ENCODE measurements at regions not wholly inside any gene's neighbourhood (a gene's known extent, or its start where the extent isn't known, plus 50 kb on each side); places are given as distances from the start of the nearest gene placed in this dataset.

GRCh38 chr16:26189536-26189935 is 497.8 kb downstream of the HS3ST4 start:
- DNase-seq = no peak

- no peak for DNase-seq
These were observed 502.8 kb downstream of the HS3ST4 start for GRCh38 chr16:26194526-26194925.

- no peak for DNase-seq
These were observed 503.5 kb downstream of the HS3ST4 start for GRCh38 chr16:26195225-26195624.

- DNase-seq = no peak
These were observed 504.6 kb downstream of the HS3ST4 start for GRCh38 chr16:26196310-26196709.

- no peak for DNase-seq
These were observed 505.0 kb downstream of the HS3ST4 start for GRCh38 chr16:26196802-26197201.

- no peak for DNase-seq
These were observed 505.9 kb downstream of the HS3ST4 start for GRCh38 chr16:26197707-26198106.

- no peak for DNase-seq
These were observed 506.5 kb downstream of the HS3ST4 start for GRCh38 chr16:26198221-26198620.

- DNase-seq = no peak
These were observed 512.4 kb downstream of the HS3ST4 start for GRCh38 chr16:26204138-26204537.

- no peak for DNase-seq
These were observed 519.8 kb downstream of the HS3ST4 start for GRCh38 chr16:26211542-26211941.

GRCh38 chr16:26212599-26212998 is 520.8 kb downstream of the HS3ST4 start:
- DNase-seq = no peak

GRCh38 chr16:26214581-26215174 is 522.9 kb downstream of the HS3ST4 start:
- no peak for DNase-seq

GRCh38 chr16:26220894-26221293 is 529.1 kb downstream of the HS3ST4 start:
- no peak for DNase-seq

- no peak for DNase-seq
These were observed 539.9 kb downstream of the HS3ST4 start for GRCh38 chr16:26231647-26232046.

- no peak for DNase-seq
These were observed 549.0 kb downstream of the HS3ST4 start for GRCh38 chr16:26240807-26241206.

- DNase-seq = no peak
These were observed 555.3 kb downstream of the HS3ST4 start for GRCh38 chr16:26247063-26247462.

- DNase-seq = no peak
These were observed 560.8 kb downstream of the HS3ST4 start for GRCh38 chr16:26252598-26252997.

GRCh38 chr16:26261621-26262020 is 569.9 kb downstream of the HS3ST4 start:
- no peak for DNase-seq

- DNase-seq = no peak
These were observed 571.6 kb downstream of the HS3ST4 start for GRCh38 chr16:26263406-26263805.

- no peak for DNase-seq
These were observed 575.9 kb downstream of the HS3ST4 start for GRCh38 chr16:26267641-26268040.

- DNase-seq = no peak
These were observed 577.9 kb downstream of the HS3ST4 start for GRCh38 chr16:26269673-26270072.

GRCh38 chr16:26273607-26274006 is 581.8 kb downstream of the HS3ST4 start:
- DNase-seq = no peak

GRCh38 chr16:26275021-26275590 is 583.3 kb downstream of the HS3ST4 start:
- DNase-seq = no peak

GRCh38 chr16:26276289-26276688 is 584.5 kb downstream of the HS3ST4 start:
- no peak for DNase-seq

GRCh38 chr16:26281381-26282110 is 589.8 kb downstream of the HS3ST4 start:
- DNase-seq = no peak

Measured in hematopoietic multipotent progenitor cell treated with erythropoietin and hydrocortisone succinate and interleukin-3 and kit ligand, for 4 days (in vitro differentiated cells).